GM19043 (cell line): ENCODE measurements at regions not wholly inside any gene's neighbourhood (a gene's known extent, or its start where the extent isn't known, plus 50 kb on each side); places are given as distances from the start of the nearest gene placed in this dataset.

Experiments used
- ATAC-seq: cut with Tn5 transposase; IDR thresholded peaks from one replicate; pipeline ENCODE4 v1.9.1; 2021; ENCODE audit warnings: low read depth; ENCODE audit not compliant: unreplicated experiment

- ATAC-seq = peak; percentile 87
These were observed 224.0 kb upstream of the TENM3 start for GRCh38 chr4:182019148-182019652.

DNA sequence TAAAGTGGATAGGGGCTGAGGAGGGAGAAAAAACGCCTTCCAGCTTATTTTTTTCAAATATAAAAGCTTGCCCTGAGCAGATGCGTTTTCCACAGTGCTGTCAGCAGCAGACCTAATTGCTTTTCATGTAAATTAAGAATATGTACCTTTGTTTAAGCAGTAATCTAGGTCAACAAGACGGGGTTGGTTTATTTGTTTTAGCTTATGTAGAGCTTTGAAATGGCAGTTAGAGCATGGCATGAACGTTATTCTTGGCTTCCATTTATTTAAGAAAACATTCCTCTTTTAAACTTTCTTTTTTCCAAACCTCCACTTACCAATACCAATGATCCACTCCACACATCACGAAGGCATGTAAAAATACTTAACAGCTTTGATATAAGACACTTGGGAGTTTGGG is 220.3 kb upstream of the TENM3 start:
- no peak for ATAC-seq

- ATAC-seq = no peak
These were observed 219.7 kb upstream of the TENM3 start for GRCh38 chr4:182023469-182023868.

DNA sequence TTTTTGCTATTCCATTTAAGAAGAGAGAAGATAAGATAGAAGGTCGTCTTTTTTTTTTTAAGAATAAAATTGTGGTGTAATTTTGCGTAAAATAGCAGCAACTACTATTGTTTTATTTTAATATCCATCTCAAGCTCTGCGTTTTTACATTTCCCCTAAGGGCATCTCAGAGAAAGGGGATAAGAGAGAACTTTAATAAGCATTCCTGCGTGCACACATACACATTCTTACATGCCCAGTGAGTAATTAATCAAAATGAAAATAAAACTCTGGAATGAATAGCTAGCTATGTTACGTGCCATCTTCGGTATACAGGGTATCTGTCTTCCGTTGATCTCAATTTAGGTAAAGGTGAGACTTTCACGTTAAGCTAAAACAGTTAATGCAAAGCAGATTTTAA is 200.3 kb upstream of the TENM3 start:
- ATAC-seq = no peak

GRCh38 chr4:182048871-182049270 is 194.3 kb upstream of the TENM3 start:
- ATAC-seq = no peak

DNA sequence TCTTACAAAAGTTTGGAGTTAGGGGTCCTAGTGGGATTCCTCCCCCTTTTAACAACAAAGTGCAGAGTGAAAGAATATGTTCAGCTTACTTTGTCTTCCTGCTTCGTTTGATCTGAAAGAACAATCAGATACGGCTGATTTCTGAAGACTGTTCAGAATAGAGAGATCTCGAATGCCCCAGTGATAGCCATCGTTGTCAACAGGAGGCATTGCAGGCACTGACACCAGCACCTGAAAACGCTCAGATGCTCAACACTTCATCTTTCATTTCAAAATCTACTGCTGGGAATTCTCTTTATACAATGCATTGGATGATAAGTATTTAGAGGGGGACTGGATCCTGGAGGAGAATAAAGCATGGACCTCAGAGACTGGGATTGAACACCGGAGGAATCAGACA is 186.3 kb upstream of the TENM3 start:
- ATAC-seq = no peak

- no peak for ATAC-seq
These were observed 180.7 kb upstream of the TENM3 start for GRCh38 chr4:182062458-182062857.

DNA sequence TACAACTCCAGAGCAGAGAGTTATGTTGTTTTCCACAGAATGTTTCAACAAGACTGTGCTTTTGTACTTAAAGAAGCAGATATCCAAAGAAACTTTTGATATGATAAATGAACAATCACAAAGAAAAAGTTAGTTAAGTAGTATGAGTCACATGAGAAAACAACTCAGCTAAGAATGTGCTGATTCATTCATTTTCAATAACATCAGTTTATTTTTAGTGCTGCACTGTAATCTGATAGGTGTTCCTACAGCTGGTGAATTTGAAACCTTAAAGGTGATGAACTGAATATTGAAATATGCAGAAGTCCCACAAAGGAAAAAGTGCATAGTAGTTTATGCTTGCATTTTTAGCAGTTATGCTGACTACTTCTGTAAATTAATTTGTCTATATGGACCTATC is 180.3 kb upstream of the TENM3 start:
- no peak for ATAC-seq

DNA sequence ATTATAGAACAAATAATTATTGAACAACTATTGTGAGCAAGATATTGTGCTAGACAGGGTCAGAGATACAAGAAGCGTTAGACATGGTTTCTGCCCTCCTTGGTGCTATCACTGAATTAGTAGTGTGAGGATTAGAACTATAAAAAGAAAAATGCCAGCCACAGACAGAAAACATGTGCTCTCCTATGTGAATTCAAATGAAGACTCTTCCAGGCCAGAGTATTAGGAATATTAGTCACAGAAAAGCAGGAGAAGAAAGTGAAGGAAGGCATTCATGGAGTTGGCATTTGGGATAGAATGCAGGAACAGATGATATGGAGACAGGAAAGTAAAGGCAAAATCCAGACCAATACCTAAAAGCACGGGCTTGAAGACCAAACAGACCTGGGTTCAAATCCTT is 179.6 kb upstream of the TENM3 start:
- ATAC-seq = no peak

DNA sequence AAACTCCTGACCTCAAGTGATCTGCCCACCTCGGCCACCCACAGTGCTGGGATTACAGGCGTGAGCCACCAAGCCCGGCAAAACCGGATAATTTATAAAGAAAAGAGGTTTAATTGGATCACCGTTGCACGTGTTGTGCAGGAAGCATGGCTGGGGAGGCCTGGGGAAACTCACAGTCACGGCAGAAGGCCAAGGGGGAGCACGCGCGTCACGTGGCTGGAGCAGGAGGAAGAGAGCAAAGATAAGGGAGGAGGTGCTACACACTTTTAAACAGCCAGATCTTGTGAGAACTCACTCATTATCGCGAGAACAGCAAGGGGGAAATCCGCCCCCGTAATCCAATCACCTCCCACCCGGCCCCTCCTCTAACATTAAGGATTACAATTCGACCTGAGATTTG is 177.9 kb upstream of the TENM3 start:
- ATAC-seq = no peak

DNA sequence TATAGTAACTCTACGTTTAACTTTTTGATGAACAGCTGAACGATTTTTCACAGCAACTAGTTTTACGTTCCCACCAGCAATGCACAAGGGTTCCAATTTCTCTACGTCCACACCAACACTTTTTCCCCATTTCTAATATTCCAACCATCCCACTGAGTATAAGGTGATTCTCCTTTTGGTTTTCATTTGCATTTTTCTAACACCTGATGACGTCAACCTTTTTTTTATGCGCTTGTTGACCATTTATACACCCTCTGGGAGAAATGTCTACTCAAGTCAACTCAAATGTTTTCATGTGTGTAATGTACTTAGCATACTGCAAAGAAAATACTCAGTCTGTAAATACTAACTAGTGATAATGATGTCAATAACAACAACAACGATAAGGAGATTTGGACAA is 177.2 kb upstream of the TENM3 start:
- ATAC-seq = no peak

DNA sequence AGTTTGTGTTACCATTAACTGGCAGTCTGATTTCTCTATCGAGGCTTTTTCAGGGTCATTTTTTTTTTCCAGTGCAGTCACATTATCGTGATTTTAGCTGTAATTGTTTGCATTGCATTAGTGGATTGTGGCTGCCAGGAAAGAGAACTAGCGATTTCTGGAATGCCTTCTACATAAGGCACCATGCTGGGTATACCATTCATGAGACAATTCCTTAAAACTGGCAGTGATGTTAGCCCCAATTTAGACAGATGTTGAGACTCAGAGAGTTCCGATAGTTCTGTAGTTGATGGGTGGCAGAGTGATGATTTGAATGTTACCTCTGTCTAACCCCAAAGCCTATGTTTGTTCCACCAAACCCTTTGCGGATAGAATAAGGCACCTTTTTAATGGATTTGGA is 175.4 kb upstream of the TENM3 start:
- ATAC-seq = no peak

DNA sequence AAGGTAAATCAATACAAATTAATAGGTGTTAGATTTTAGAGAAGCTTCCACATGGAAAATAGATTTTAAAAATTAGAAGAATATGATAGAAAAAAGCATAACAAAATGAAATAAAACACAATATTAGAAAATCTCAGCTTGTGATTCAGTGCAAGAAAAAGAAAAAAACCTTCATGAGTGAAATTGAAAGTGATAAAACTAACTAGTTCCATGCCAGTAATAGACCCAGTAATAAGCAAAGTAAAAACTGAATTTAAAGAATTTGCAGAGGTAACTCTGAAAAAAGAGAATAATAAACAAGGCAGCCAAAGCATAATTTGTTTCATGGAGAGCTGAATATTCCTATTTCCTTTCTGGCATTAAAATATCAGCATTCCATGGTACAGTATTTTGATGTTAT is 174.3 kb upstream of the TENM3 start:
- ATAC-seq = no peak

DNA sequence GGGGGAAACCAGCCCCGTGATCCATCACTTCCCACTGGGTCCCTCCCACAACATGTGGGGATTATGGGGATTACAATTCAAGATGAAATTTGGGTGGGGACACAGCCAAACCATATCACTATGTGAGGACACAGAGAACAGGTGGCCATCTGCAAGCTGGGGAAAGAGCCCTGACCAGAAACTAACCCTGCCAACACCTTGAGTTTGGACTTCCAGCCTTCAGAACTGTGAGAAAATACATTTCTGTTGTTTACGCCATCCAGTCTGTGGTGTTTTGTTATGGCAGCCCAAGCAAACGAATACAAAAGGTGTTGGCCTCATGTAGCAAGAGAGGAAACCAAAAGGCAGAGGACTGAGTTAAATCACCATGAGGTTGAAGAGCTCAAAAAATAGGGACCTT is 169.9 kb upstream of the TENM3 start:
- no peak for ATAC-seq

GRCh38 chr4:182074139-182074538 is 169.1 kb upstream of the TENM3 start:
- ATAC-seq = no peak

GRCh38 chr4:182074810-182075209 is 168.4 kb upstream of the TENM3 start:
- ATAC-seq = no peak

GRCh38 chr4:182082910-182083309 is 160.3 kb upstream of the TENM3 start:
- ATAC-seq = no peak

DNA sequence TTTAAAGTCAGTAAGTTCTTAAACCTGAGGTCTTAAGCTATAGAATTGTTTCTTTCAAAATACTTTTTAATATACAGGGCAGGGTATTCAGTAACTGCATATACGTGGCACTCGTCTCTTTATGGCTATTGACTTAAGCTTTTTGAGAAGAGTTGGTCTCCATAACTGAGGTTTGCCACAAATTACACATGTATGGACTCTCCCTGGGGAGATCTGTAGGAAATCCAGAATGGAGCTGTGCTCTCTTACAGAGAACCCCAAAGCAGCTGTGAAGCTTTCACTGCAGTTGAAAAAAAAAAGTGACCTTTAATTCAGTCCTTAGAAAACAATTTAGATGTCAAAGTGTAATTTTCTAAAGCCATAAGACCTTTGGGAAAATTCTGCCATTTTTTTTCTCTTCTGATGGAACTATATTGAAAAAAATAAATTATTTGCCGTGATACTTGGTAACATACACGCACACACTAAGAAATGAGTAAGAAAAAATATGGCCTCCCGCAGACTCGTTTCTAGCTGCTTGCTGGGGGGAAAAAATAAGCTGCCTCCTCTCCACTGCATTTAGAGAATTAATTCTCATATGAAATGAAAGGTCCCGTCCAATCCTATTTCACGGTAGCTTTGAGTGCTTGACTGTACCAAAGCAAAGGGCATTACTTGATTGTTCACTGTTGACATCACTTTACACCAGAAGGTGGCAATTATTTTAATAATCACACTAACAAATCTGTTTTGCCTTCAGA is 159.4 kb upstream of the TENM3 start:
- ATAC-seq = no peak

DNA sequence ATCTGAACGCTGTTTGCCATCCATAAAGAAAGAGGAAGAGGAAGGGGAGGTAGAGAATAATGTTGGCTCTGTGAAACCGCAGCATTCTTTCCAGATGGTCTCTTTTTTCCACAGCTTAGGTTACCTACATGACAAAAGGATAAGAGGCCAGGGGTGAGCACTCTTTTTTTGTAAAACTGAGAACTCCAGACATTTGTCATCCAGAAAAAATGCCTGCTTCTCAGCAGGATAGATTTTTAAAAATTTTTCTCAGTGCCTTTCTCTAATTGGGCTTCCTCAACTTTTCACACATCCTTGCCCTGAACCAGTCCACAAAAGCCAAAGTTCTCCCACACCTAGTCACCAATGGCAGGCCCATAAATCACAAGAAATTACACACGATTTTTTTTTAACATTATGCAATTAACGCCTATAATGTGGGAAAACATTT is 158.1 kb upstream of the TENM3 start:
- no peak for ATAC-seq

DNA sequence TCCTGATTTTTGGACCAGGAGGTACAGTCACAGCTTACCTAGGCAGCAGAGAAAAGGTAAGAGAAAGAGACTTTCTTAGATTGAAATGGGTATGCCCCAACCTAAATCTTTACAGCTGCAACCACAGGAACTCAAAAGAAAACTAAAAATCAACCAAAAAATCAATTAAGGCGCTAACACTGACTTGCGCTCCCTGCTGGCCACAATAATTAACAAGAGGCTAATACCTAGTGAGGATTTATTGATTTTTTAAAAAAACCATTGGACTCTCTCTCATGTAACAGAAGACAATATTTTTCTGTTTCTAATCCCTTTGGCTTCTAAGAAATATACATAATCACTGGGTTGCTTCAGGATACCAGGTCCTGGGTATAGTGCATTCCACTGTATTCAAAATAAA is 153.9 kb upstream of the TENM3 start:
- ATAC-seq = no peak

DNA sequence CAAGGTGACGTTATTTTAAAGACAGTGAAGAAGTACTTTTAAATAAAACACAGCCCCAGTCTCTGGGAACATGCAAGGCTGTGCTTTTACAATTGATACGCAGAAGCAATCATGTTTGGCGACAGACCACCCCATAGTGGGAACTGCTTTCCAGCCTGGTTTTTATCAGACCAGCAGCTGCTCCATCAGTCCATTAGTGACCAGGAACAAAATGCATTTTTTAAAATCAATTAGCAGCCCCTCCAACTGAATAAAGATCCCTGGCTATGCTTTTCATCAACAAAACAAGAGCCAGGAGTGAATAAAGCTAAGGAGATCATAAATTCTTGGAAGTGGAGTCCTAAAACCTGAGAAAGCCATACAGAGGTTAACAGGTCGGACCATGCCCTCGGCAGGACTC is 153.0 kb upstream of the TENM3 start:
- ATAC-seq = no peak

GRCh38 chr4:182091128-182091527 is 152.1 kb upstream of the TENM3 start:
- no peak for ATAC-seq

DNA sequence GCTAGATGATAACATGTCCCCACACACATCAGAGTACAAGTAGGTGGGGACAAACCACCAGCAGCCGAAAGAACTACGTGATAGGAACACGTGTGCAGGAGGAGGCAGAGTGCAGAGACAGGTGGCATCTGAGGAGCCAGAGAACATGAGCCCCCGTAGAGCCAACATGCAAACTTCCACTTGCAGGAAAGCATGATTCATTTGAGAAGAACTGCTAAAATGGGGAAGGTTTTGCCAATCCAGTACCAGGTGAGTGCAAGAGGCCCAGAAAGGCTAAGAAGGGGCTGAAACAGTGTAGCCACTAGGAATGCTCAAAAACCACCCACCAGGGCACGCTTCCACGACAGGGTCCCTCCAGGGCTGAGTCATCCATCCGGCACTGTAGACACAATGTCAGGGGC is 149.8 kb upstream of the TENM3 start:
- no peak for ATAC-seq
